Hepatocyte (in vitro differentiated cells): ENCODE measurements at regions not wholly inside any gene's neighbourhood (a gene's known extent, or its start where the extent isn't known, plus 50 kb on each side); places are given as distances from the start of the nearest gene placed in this dataset.

Source experiments
- EZH2 ChIP-seq: fragments of 200-600 bp; sonication (generic); IDR thresholded peaks from 2 replicates; pipeline ENCODE4 v1.6.1; 2016; ENCODE audit warnings: antibody characterized with exemption, mild to moderate bottlenecking, borderline replicate concordance
- EZH2phosphoT487 ChIP-seq: fragments of 200-600 bp; sonication (generic); IDR thresholded peaks from one replicate; pipeline ENCODE4 v1.6.1; 2018; ENCODE audit warnings: antibody characterized with exemption, mild to moderate bottlenecking, low read depth, moderate library complexity; ENCODE audit not compliant: unreplicated experiment, severe bottlenecking
- TF ChIP-seq, protein P1 (sequence below): fragments of 200-600 bp; sonication (generic); IDR thresholded peaks from 2 replicates; pipeline ENCODE4 v1.5.1; 2016; ENCODE audit warnings: antibody characterized with exemption, mild to moderate bottlenecking; ENCODE audit not compliant: poor library complexity

- TF ChIP-seq, protein P1, sequence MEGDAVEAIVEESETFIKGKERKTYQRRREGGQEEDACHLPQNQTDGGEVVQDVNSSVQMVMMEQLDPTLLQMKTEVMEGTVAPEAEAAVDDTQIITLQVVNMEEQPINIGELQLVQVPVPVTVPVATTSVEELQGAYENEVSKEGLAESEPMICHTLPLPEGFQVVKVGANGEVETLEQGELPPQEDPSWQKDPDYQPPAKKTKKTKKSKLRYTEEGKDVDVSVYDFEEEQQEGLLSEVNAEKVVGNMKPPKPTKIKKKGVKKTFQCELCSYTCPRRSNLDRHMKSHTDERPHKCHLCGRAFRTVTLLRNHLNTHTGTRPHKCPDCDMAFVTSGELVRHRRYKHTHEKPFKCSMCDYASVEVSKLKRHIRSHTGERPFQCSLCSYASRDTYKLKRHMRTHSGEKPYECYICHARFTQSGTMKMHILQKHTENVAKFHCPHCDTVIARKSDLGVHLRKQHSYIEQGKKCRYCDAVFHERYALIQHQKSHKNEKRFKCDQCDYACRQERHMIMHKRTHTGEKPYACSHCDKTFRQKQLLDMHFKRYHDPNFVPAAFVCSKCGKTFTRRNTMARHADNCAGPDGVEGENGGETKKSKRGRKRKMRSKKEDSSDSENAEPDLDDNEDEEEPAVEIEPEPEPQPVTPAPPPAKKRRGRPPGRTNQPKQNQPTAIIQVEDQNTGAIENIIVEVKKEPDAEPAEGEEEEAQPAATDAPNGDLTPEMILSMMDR = no peak
- no peak for TF ChIP-seq EZH2
- no peak for TF ChIP-seq EZH2phosphoT487
These were observed 355.5 kb downstream of the TLR4 start for GRCh38 chr9:118059484-118060278.
